ENCODE measurements at regions not wholly inside any gene's neighbourhood (a gene's known extent, or its start where the extent isn't known, plus 50 kb on each side); places are given as distances from the start of the nearest gene placed in this dataset.

GRCh38 chr6:25088513-25088912, 152.8 kb upstream of the RIPOR2 start:
- Histone ChIP-seq H3K9me3 (ENCODE audit: insufficient read depth in 2 of 2, low read depth in 1 of 2, low read length in 1 of 2) (no peaks in the 10 kb centered on the region), H4K91ac (replicated peaks; ENCODE audit: insufficient read length, low read length) (no peak overlapping the region), H2AK5ac (ENCODE audit: low read depth, low read length) (no peak overlapping the region), H4K8ac (ENCODE audit: extremely low read depth, insufficient read depth, low read length) (no peak overlapping the region), H3K27me3 (replicated peaks in 1 of 4; ENCODE audit: control insufficient read depth in 3 of 4, extremely low read depth in 1 of 4, insufficient read depth in 3 of 4, low read length in 3 of 4) (no peaks in the 10 kb centered on the region), H3K9ac (replicated peaks in 1 of 4; ENCODE audit: extremely low read depth in 1 of 4, low read depth in 3 of 4, low read length in 3 of 4) (no peak overlapping the region), H4K5ac (ENCODE audit: insufficient read length, low read depth, low read length) (no peak overlapping the region), H3K79me1 (ENCODE audit: low read depth, low read length) (no peaks in the 10 kb centered on the region), H4K20me1 (replicated peaks in 1 of 2; ENCODE audit: control insufficient read depth in 1 of 2, insufficient read depth in 2 of 2, low read length in 2 of 2) (no peaks in the 10 kb centered on the region), H3K4me1 (replicated peaks in 1 of 4; ENCODE audit: control insufficient read depth in 3 of 4, insufficient read depth in 4 of 4, low read length in 3 of 4) (peaks cover 0 to 9% (median 1%) of the 10 kb centered on the region in 4 experiments; a peak in 2 of 7 replicates), H3K4ac (replicated peaks; ENCODE audit: insufficient read length, low read depth, low read length) (no peak overlapping the region), H3K18ac (ENCODE audit: extremely low read depth, low read length) (no peak overlapping the region), H3K4me3 (ENCODE audit: extremely low read depth in 1 of 4, insufficient read depth in 2 of 4, low read depth in 3 of 4, low read length in 4 of 4) (no peak overlapping the region), H2BK12ac (ENCODE audit: low read depth, low read length) (no peak overlapping the region), H2BK15ac (ENCODE audit: low read length) (no peak overlapping the region), H2BK20ac (ENCODE audit: low read length) (no peak overlapping the region), H3K23me2 (ENCODE audit: low read depth, low read length) (no peaks in the 10 kb centered on the region), H3K23ac (ENCODE audit: insufficient read length) (no peak overlapping the region), H3K79me2 (ENCODE audit: control insufficient read depth in 1 of 2, insufficient read depth in 2 of 2, low read length in 2 of 2) (no peaks in the 10 kb centered on the region), H2AFZ (ENCODE audit: low read length) (no peak overlapping the region; the same call in 1 of the 2 replicates), H3K14ac (ENCODE audit: insufficient read length) (no peak overlapping the region), H3K4me2 (ENCODE audit: insufficient read depth in 1 of 2, low read depth in 2 of 2, low read length in 2 of 2) (no peak overlapping the region), H2BK5ac (ENCODE audit: low read depth, low read length) (no peak overlapping the region), H3K27ac (ENCODE audit: low read depth, low read length) (no peak overlapping the region), H3K36me3 (ENCODE audit: control insufficient read depth in 2 of 4, insufficient read depth in 4 of 4, low read length in 3 of 4) (no peaks in the 10 kb centered on the region), H3K56ac (replicated peaks; ENCODE audit: insufficient read length, low read depth, low read length) (no peak overlapping the region), H2BK120ac (replicated peaks; ENCODE audit: low read depth, low read length) (no peak overlapping the region)
- TF ChIP-seq MAFK (IDR thresholded peaks at IDR 0.05; ENCODE audit: low read depth, low read length): no peak
- no peak for TF ChIP-seq POU5F1 (IDR thresholded peaks at IDR 0.05; ENCODE audit: low read depth, low read length)
- no peak for TF ChIP-seq KDM5A (IDR thresholded peaks at IDR 0.05; ENCODE audit: low read length)
- TF ChIP-seq SIN3A (conservative IDR thresholded peaks at IDR 0.05 in 1 of 2, IDR thresholded peaks at IDR 0.05 in 1 of 2; ENCODE audit: low read depth in 1 of 2, low read length in 2 of 2): no peak
- no peak for TF ChIP-seq RBBP5 (IDR thresholded peaks at IDR 0.05; ENCODE audit: borderline replicate concordance, low read depth, low read length)
- FAIRE-seq: no peak
- 86% methylated on average over 5 of the region's 5 CpGs; no CpG with 5 or more reads in 1 of the 2 experiments for WGBS, 2 experiments (ENCODE audit: extremely low coverage in 1 of 2, insufficient coverage in 1 of 2, insufficient read length in 1 of 2, insufficient replicate concordance in 2 of 2, low coverage in 1 of 2, low lambda C conversion rate in 2 of 2, missing lambda C conversion rate in 1 of 2)
- ChIA-PET CTCF (ENCODE audit: partially characterized antibody) (interaction anchor here (1.9 kb wide), 1 partner anchor 17 kb away, joined by 7 read pairs; no protein-coding TSS in a partner anchor), POLR2A (ENCODE audit: partially characterized antibody) (no interaction called here)
- no peak for DNase-seq (ENCODE audit: low read depth in 1 of 2, low spot score in 2 of 2)

Measured in H1 (cell line).